Kidney epithelial cell (primary cell): ENCODE measurements at regions not wholly inside any gene's neighbourhood (a gene's known extent, or its start where the extent isn't known, plus 50 kb on each side); places are given as distances from the start of the nearest gene placed in this dataset.

Experiments used
- DNase-seq: peaks from one replicate; pipeline ENCODE4 v3.0.0-alpha.2; 2010; ENCODE audit warnings: low read depth
- H3K27me3 ChIP-seq: 2 replicates; pipeline ENCODE4 v1.6.0; 2011; ENCODE audit warnings: low read length; ENCODE audit not compliant: control insufficient read depth, insufficient read depth
- H3K36me3 ChIP-seq: 2 replicates; pipeline ENCODE4 v1.5.1; 2011; ENCODE audit warnings: low read length; ENCODE audit not compliant: control insufficient read depth, insufficient read depth
- H3K4me3 ChIP-seq: 2 replicates; pipeline ENCODE4 v1.5.1; 2011; ENCODE audit warnings: low read depth, mild to moderate bottlenecking, control low read depth, low read length
- TF ChIP-seq, protein P1 (sequence below): IDR thresholded peaks from 2 replicates; pipeline ENCODE4 v1.5.1; 2011; ENCODE audit warnings: mild to moderate bottlenecking, moderate library complexity, low read length, control low read depth, inconsistent platforms; ENCODE audit not compliant: insufficient read depth, poor library complexity, severe bottlenecking

DNA sequence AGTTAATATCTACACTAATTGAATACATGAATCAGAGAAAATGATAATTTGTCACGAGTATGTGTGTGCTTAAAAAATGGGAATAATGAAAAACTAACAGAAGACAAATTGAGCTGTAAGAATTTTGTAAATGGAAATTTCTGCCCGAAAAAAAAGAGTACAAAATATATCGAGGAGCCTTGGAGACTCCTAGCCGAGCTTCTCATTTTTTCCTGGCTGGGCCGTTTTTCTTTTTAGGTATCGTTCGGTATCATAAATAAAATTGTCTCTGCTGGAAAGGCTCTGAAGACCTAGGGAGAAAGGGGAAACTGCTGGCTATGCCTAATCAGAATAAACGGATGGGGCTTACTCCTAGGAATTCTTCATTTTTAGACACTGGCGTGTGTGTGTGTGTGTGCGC is 227.2 kb upstream of the RAG2 start:
- no peak for DNase-seq
- TF ChIP-seq, protein P1, sequence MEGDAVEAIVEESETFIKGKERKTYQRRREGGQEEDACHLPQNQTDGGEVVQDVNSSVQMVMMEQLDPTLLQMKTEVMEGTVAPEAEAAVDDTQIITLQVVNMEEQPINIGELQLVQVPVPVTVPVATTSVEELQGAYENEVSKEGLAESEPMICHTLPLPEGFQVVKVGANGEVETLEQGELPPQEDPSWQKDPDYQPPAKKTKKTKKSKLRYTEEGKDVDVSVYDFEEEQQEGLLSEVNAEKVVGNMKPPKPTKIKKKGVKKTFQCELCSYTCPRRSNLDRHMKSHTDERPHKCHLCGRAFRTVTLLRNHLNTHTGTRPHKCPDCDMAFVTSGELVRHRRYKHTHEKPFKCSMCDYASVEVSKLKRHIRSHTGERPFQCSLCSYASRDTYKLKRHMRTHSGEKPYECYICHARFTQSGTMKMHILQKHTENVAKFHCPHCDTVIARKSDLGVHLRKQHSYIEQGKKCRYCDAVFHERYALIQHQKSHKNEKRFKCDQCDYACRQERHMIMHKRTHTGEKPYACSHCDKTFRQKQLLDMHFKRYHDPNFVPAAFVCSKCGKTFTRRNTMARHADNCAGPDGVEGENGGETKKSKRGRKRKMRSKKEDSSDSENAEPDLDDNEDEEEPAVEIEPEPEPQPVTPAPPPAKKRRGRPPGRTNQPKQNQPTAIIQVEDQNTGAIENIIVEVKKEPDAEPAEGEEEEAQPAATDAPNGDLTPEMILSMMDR: no peak
- no peaks in the 10 kb centered on the region for H3K36me3 ChIP-seq
- no peak overlapping the region for H3K4me3 ChIP-seq
- H3K27me3 ChIP-seq: no peaks in the 10 kb centered on the region

DNA sequence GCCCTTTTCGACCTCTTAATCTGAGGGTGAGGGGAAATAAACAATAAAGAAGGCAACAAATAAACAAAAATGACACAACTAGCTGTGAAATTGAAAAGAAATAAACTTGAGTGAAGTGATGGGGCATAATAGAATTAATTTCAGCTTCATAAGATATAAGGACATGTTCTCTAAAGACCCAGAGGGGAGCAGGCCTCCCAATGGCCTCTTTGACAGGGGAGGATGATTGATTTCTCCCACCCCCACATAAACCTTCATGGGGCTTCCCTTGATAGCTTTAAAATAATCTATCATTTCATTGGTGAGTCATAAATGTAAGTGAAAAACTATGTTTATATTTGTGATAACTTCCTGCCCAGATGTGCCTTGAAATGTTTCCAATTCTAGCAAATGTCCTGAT is 226.3 kb upstream of the RAG2 start:
- Histone ChIP-seq H3K27me3 (no peaks in the 10 kb centered on the region), H3K36me3 (no peaks in the 10 kb centered on the region), H3K4me3 (no peak overlapping the region)
- TF ChIP-seq, protein P1: no peak
- DNase-seq: no peak

- H3K36me3 ChIP-seq: no peaks in the 10 kb centered on the region
- no peak for DNase-seq
- no peaks in the 10 kb centered on the region for H3K27me3 ChIP-seq
- H3K4me3 ChIP-seq: no peak overlapping the region
- TF ChIP-seq, protein P1: no peak
Observed at GRCh38 chr11:36822829-36823228, 224.8 kb upstream of the RAG2 start.

GRCh38 chr11:36818410-36818809 is 220.4 kb upstream of the RAG2 start:
- TF ChIP-seq, protein P1: peak; percentile 24
- H3K36me3 ChIP-seq: no peaks in the 10 kb centered on the region
- H3K4me3 ChIP-seq: no peak overlapping the region
- H3K27me3 ChIP-seq: no peaks in the 10 kb centered on the region
- DNase-seq: no peak

GRCh38 chr11:36817336-36817965 is 219.4 kb upstream of the RAG2 start:
- Histone ChIP-seq H3K36me3 (no peaks in the 10 kb centered on the region), H3K27me3 (no peaks in the 10 kb centered on the region), H3K4me3 (no peak overlapping the region)
- no peak for DNase-seq
- TF ChIP-seq, protein P1: no peak

DNA sequence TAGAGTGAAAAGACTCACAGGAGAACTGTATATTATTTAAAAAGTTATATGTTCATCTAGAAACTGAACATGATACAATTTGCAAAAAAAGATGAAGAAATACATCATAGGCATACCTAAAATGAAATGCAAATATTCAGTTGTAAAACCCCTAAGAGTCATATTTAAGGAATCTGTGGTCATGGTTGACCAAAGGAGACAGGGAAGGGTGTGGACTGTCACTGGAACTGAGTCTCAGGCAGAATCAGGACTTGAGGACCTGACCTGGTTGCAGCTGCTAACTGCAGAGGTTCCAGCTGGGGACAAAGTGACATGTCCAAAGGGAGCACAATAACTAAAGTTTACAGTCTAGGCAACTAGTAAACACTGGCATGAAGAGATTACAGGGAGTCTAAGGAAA is 211.3 kb upstream of the RAG2 start:
- DNase-seq: no peak
- Histone ChIP-seq H3K4me3 (no peak overlapping the region), H3K36me3 (no peaks in the 10 kb centered on the region), H3K27me3 (no peaks in the 10 kb centered on the region)
- TF ChIP-seq, protein P1: no peak
